C4-2B (cell line): ENCODE measurements at regions not wholly inside any gene's neighbourhood (a gene's known extent, or its start where the extent isn't known, plus 50 kb on each side); places are given as distances from the start of the nearest gene placed in this dataset.

Experiments
- CTCF ChIP-seq: fragments of 450-650 bp; conservative IDR thresholded peaks from 2 replicates; pipeline ENCODE4 v1.5.1; 2017; ENCODE audit warnings: mild to moderate bottlenecking
- ZFX ChIP-seq: fragments of 450-650 bp; IDR thresholded peaks from 2 replicates; pipeline ENCODE4 v1.6.1; 2017

DNA sequence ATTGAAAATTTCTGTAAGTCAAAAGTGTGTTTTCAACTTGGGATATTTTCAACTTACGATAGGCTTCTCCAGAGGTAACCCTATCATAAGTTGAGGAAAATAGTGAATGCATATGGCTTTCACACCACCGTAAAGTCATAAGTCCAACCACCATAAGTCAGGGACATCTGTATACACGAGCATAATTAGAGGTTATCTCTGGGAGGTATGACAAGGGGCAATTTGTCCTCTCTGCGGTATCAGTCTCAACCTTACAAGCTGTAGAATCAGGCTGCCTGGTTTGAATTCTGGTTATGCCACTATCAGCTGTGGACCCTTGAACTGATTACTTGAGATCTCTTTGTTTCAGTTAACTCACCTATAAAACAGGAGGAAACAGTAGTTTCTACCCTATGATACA is 202.9 kb upstream of the JARID2 start:
- TF ChIP-seq CTCF (no peak), ZFX (no peak)
